Caco-2 (cell line): ENCODE measurements at regions not wholly inside any gene's neighbourhood (a gene's known extent, or its start where the extent isn't known, plus 50 kb on each side); places are given as distances from the start of the nearest gene placed in this dataset.

Experiments used
- BruUV-seq: library from RNA; stranded (reverse); fragments of 400-500 nt; replicated peaks from 2 replicates; lab custom pipeline; 2021; lab: Mats Ljungman, UMichigan
- CTCF ChIA-PET: fragments of 300-600 bp; sonication (Branson Sonifier 250); formaldehyde crosslinking; loops from one replicate; lab custom pipeline; 2022; ENCODE audit warnings: antibody characterized with exemption; lab: Charles Lee
- POLR2A ChIA-PET: fragments of 300-600 bp; sonication (Branson Sonifier 250); formaldehyde crosslinking; loops from one replicate; lab custom pipeline; 2022; ENCODE audit warnings: antibody characterized with exemption; lab: Charles Lee
- DNase-seq, 2 experiments: peaks; one replicate each; pipeline versions ENCODE4 v3.0.0 to v3.0.0-alpha.2; 2020 to 2022
- H3K27me3 ChIP-seq: replicated peaks from 2 replicates; pipeline ENCODE4 v1.6.0; 2011; ENCODE audit warnings: low read length; ENCODE audit not compliant: control insufficient read depth, insufficient read depth
- H3K36me3 ChIP-seq: 2 replicates; pipeline ENCODE4 v1.5.1; 2011; ENCODE audit warnings: low read length; ENCODE audit not compliant: control insufficient read depth, insufficient read depth
- H3K4me1 ChIP-seq: fragments of 250-450 bp; sonication (Bioruptor Pico); 2 replicates; pipeline ENCODE4 v1.5.1; 2020; ENCODE audit warnings: mild to moderate bottlenecking
- H3K4me3 ChIP-seq: 2 replicates; pipeline ENCODE4 v1.5.1; 2011; ENCODE audit warnings: low read depth, mild to moderate bottlenecking, control low read depth, low read length
- H3K9me3 ChIP-seq: fragments of 250-450 bp; sonication (Bioruptor Pico); 2 replicates; pipeline ENCODE4 v1.5.1; 2020; ENCODE audit warnings: mild to moderate bottlenecking, moderate library complexity
- H3K27ac Mint-ChIP-seq: one replicate; pipeline ENCODE4 v1.8.0; 2022; ENCODE audit warnings: mixed read lengths; ENCODE audit not compliant: unreplicated experiment
- H3K27me3 Mint-ChIP-seq: one replicate; pipeline ENCODE4 v1.8.0; 2022; ENCODE audit warnings: mixed read lengths; ENCODE audit not compliant: insufficient read depth, unreplicated experiment
- H3K36me3 Mint-ChIP-seq: one replicate; pipeline ENCODE4 v1.8.0; 2022; ENCODE audit warnings: mild to moderate bottlenecking, mixed read lengths; ENCODE audit not compliant: insufficient read depth, unreplicated experiment
- H3K4me1 Mint-ChIP-seq: one replicate; pipeline ENCODE4 v1.8.0; 2022; ENCODE audit warnings: low read depth, mixed read lengths; ENCODE audit not compliant: unreplicated experiment
- H3K4me3 Mint-ChIP-seq: one replicate; pipeline ENCODE4 v1.8.0; 2022; ENCODE audit warnings: mild to moderate bottlenecking, moderate library complexity, mixed read lengths; ENCODE audit not compliant: unreplicated experiment
- H3K9me3 Mint-ChIP-seq: one replicate; pipeline ENCODE4 v1.8.0; 2022; ENCODE audit warnings: mixed read lengths; ENCODE audit not compliant: unreplicated experiment
- intact Hi-C: fragments of 100-400 bp; cut with micrococcal nuclease; formaldehyde crosslinking; loops from one replicate; pipeline ENCODE4 v1.10.0; 2022; ENCODE audit not compliant: unreplicated experiment
- TF ChIP-seq, protein P1 (sequence below), 2 experiments: fragments of 200-600 bp in 1 of 2; IDR thresholded peaks; 1 replicate in 1 of 2; 2 replicates in 1 of 2; pipeline versions ENCODE4 v1.5.1 to v1.8.0; 2011 to 2022; ENCODE audit warnings: antibody characterized with exemption in 1 of 2, control low read depth in 1 of 2, inconsistent platforms in 1 of 2, low read depth in 1 of 2, low read length in 1 of 2, mild to moderate bottlenecking in 1 of 2, moderate library complexity in 1 of 2; ENCODE audit not compliant: insufficient read depth in 1 of 2, severe bottlenecking in 1 of 2, unreplicated experiment in 1 of 2

- Mint-ChIP-seq H3K27ac (no peak overlapping the region), H3K27me3 (peaks cover 12% of the 10 kb centered on the region), H3K4me3 (no peak overlapping the region), H3K9me3 (peaks cover 29% of the 10 kb centered on the region), H3K4me1 (no peaks in the 10 kb centered on the region), H3K36me3 (no peaks in the 10 kb centered on the region)
- Histone ChIP-seq H3K4me1 (no peaks in the 10 kb centered on the region), H3K9me3 (0 out of 2 replicates have a peak, but pooled peaks cover 19% of the 10 kb centered on the region), H3K27me3 (no peaks in the 10 kb centered on the region), H3K4me3 (no peak overlapping the region), H3K36me3 (no peaks in the 10 kb centered on the region)
- ChIA-PET POLR2A (no interaction called here), CTCF (no interaction called here)
- intact Hi-C loops = no loop called here
- no peak for DNase-seq
- TF ChIP-seq, protein P1, sequence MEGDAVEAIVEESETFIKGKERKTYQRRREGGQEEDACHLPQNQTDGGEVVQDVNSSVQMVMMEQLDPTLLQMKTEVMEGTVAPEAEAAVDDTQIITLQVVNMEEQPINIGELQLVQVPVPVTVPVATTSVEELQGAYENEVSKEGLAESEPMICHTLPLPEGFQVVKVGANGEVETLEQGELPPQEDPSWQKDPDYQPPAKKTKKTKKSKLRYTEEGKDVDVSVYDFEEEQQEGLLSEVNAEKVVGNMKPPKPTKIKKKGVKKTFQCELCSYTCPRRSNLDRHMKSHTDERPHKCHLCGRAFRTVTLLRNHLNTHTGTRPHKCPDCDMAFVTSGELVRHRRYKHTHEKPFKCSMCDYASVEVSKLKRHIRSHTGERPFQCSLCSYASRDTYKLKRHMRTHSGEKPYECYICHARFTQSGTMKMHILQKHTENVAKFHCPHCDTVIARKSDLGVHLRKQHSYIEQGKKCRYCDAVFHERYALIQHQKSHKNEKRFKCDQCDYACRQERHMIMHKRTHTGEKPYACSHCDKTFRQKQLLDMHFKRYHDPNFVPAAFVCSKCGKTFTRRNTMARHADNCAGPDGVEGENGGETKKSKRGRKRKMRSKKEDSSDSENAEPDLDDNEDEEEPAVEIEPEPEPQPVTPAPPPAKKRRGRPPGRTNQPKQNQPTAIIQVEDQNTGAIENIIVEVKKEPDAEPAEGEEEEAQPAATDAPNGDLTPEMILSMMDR (IDR thresholded peaks at IDR 0.05; ENCODE audit: insufficient read depth in 1 of 2, low read depth in 1 of 2, low read length in 1 of 2, severe bottlenecking in 1 of 2, unreplicated experiment in 1 of 2) = no peak
- no TSS peak for BruUV-seq
These were observed 148.9 kb downstream of the FGF18 start for GRCh38 chr5:171568389-171568788.

DNA sequence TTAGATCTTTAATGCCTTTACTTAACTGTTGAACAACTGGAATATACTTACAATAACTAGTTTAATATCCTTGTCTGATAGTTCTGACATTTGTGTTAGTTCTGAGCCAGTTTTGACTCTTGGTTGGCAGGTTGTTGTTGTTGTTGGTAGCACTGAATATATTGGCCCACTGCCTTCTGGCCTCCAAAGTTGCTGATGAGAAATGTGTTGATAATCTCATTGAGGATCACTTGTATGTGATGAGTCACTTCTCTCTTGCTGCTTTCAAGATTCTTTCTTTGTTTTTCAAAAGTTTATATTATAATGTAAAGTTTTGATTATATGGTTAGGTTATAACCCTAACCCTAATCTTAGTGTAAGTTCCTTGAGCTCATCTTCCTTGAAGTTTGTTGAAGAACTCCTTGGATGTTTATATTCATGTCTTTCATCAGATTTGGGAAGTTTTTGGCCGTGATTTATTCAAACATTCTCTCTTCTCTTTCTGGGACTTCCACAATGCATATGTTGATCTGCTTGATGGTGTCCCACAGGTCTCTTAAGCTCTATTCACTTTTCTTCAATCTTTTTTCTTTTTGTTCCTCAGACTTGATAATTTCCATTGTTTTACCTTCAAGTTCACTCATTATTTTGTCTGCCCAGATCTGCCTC lies 149.7 kb downstream of the FGF18 start:
- Histone ChIP-seq H3K4me3 (no peak overlapping the region), H3K4me1 (no peaks in the 10 kb centered on the region), H3K9me3 (0 out of 2 replicates have a peak, but pooled peaks cover 19% of the 10 kb centered on the region), H3K27me3 (no peaks in the 10 kb centered on the region), H3K36me3 (no peaks in the 10 kb centered on the region)
- peaks cover 10% of the 10 kb centered on the region for H3K27me3 Mint-ChIP-seq
- no TSS peak for BruUV-seq
- POLR2A ChIA-PET = no interaction called here
- no peaks in the 10 kb centered on the region for H3K4me1 Mint-ChIP-seq
- CTCF ChIA-PET = no interaction called here
- TF ChIP-seq, protein P1 (IDR thresholded peaks at IDR 0.05; ENCODE audit: insufficient read depth in 1 of 2, low read depth in 1 of 2, low read length in 1 of 2, severe bottlenecking in 1 of 2, unreplicated experiment in 1 of 2) = no peak
- no peak for DNase-seq
- H3K36me3 Mint-ChIP-seq = no peaks in the 10 kb centered on the region
- peaks cover 29% of the 10 kb centered on the region for H3K9me3 Mint-ChIP-seq
- intact Hi-C loops = no loop called here
- H3K4me3 Mint-ChIP-seq = no peak overlapping the region
- no peak overlapping the region for H3K27ac Mint-ChIP-seq

- no peaks in the 10 kb centered on the region for H3K36me3 Mint-ChIP-seq
- H3K4me3 Mint-ChIP-seq = no peak overlapping the region
- peaks cover 9% of the 10 kb centered on the region for H3K27me3 Mint-ChIP-seq
- Histone ChIP-seq H3K4me3 (no peak overlapping the region), H3K4me1 (no peaks in the 10 kb centered on the region), H3K27me3 (no peaks in the 10 kb centered on the region), H3K36me3 (no peaks in the 10 kb centered on the region), H3K9me3 (0 out of 2 replicates have a peak, but pooled peaks cover 19% of the 10 kb centered on the region)
- no peak for DNase-seq
- intact Hi-C loops = no loop called here
- ChIA-PET POLR2A (no interaction called here), CTCF (no interaction called here)
- TF ChIP-seq, protein P1 (IDR thresholded peaks at IDR 0.05; ENCODE audit: insufficient read depth in 1 of 2, low read depth in 1 of 2, low read length in 1 of 2, severe bottlenecking in 1 of 2, unreplicated experiment in 1 of 2) = no peak
- H3K27ac Mint-ChIP-seq = no peak overlapping the region
- BruUV-seq = no TSS peak
- H3K9me3 Mint-ChIP-seq = peaks cover 29% of the 10 kb centered on the region
- H3K4me1 Mint-ChIP-seq = no peaks in the 10 kb centered on the region
These were observed 150.9 kb downstream of the FGF18 start for GRCh38 chr5:171570244-171570825.
